HG03354 (cell line): ENCODE measurements at regions not wholly inside any gene's neighbourhood (a gene's known extent, or its start where the extent isn't known, plus 50 kb on each side); places are given as distances from the start of the nearest gene placed in this dataset.
"Not testable (repeated sequence)": the region's sequence is repeated elsewhere in the genome, so short reads cannot be mapped to it uniquely, and the experiment has no call there.

Source experiments
- ATAC-seq: cut with Tn5 transposase; IDR thresholded peaks from one replicate; pipeline ENCODE4 v1.9.1; 2021; ENCODE audit warnings: mild to moderate bottlenecking; ENCODE audit not compliant: unreplicated experiment, poor library complexity, severe bottlenecking

DNA sequence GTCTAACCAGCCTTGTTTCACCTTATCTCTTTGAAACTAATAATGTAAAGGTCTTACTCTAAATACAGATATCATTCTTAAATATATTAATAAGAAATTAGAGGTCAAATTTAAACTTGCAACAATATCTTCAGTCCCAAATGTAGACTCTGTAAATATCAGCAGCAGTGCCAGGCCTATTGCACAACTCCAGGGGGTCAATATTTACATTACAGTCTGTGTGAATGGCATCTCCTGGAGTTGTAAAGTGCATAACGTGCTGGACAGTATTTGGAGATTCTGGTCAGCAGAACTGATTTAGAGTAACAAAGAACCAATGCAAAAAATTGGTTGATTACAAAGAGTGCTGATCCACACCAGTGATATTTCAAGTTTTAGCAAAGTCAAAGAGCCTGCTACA is 1225.9 kb downstream of the PCDH19 start:
- ATAC-seq, result no peak

DNA sequence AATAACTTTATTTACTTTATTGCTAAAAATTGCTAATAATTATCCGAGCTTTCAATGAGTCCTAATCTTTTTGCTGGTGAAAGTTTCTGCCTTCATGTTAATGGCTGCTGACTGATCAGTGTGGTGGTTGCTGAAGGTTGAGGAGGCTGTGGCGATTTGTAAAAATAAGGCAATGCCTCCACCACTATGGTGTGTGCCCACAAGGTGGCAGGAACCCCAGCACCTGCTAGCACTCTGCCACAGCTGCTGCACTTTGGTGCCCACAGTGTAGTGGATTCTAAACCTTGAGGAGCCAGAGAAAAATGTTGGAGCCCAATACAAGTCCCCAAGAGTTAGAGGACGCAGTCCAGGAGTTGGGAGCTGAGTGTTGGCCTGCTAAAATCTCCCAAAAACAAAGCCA is 1237.1 kb downstream of the PCDH19 start:
- no peak for ATAC-seq

GRCh38 chrX:99142745-99143144 is 1267.3 kb downstream of the PCDH19 start:
- ATAC-seq, result no peak

DNA sequence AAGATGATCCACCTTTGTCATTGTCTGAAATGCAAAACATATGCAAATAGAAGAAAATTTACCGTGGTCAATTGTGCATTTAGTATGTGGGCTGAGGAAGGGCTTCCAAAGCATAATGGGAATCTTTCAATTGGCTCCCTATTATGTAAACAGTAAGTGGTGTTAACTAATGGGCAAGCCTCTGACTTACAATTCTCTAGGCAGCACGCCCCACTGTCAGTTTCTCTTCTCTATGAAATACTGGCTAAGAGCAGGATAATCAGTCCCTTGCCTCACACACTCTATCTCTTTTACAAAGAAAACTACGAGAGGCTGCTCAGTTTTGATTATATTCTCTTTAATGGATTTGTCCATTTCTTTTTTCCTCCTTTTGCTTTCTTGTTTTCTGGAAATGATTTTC is 1272.6 kb downstream of the PCDH19 start:
- no peak for ATAC-seq

DNA sequence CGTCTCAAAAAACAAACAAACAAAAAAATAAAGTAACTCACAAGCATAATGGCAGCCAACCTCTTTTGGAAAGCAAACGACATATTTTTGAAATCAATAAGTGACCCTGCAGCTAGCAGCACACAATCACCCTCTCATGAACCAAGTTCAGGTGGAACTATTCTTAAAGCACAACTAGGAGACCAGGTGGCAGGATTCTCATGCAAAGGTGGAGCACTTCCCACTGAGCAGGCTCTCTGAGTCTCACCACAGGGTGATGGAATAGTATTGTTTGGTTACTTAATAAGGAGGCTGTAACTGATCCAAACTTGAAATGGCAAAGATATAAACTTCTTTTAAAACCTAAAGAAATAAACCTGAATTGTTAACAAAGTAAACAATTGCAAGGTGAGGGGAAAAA is 1293.1 kb downstream of the PCDH19 start:
- ATAC-seq, result no peak

GRCh38 chrX:99095965-99096635 is 1314.0 kb downstream of the PCDH19 start:
- ATAC-seq, result no peak

- ATAC-seq, result no peak
These were observed 1318.6 kb downstream of the PCDH19 start for GRCh38 chrX:99091459-99091858.

DNA sequence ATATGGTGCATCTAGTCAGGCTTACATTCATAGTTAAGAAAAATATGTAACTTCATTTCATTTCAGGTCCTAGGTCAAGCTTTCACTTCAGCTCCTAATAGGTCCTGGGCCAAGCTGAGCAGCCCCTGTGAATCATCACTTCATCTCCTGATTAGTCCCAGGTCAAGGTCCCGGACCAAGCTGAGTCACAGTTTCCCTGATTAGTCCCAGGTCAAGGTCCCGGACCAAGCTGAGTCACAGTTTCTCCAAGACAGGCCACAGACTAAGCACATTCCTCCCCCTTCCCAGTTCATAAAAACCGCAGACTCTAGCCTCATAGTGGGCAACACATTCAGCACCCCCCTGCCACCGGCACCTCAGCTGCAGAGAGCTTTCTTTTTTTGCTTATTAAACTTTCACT is 1331.8 kb downstream of the PCDH19 start:
- ATAC-seq, result no peak

GRCh38 chrX:99077099-99077498 is 1333.0 kb downstream of the PCDH19 start:
- no peak for ATAC-seq

- ATAC-seq, result no peak
These were observed 1336.5 kb downstream of the PCDH19 start for GRCh38 chrX:99073551-99073950.

- ATAC-seq, result no peak
These were observed 1358.4 kb downstream of the PCDH19 start for GRCh38 chrX:99051639-99052038.

- no peak for ATAC-seq
These were observed 1376.7 kb downstream of the PCDH19 start for GRCh38 chrX:99033226-99033901.

DNA sequence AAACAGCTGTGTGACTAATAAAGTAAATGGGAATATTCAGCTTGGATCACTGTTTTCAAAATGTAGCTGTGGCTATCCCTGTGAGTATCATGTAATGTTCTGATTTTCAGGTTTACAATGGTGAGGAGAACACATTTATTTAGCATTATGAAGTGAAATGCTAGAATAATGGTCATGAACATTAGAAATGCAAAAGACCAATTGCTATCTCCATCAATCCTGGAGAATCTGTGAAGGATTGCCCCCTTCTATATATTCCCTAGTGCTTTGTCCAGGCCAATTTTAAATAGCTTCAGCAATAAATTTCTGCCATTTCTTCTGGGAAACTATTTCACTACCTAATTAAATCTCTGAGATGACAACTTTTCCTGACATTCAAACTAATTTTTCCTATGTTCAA is 1399.1 kb downstream of the PCDH19 start:
- ATAC-seq, result no peak

DNA sequence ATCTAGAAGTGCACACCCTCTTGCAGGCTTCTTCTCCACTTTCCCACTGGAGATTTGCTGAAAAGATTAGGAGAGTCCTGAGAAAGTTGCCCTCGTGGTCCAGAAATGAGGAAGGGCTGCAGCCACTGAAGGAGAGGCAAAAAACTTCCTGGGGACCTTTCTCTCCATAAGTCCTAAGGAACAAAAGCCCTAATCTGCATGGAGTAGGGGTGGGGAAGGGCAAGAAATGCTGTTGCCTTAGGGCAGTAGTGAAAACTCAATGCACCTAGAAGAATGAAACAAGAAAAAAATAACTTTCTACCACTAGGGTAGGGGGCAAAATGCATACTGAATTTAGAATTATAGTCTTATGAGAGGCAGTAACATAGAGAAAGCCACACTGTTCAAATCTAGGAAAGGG is 1408.8 kb downstream of the PCDH19 start:
- no peak for ATAC-seq

DNA sequence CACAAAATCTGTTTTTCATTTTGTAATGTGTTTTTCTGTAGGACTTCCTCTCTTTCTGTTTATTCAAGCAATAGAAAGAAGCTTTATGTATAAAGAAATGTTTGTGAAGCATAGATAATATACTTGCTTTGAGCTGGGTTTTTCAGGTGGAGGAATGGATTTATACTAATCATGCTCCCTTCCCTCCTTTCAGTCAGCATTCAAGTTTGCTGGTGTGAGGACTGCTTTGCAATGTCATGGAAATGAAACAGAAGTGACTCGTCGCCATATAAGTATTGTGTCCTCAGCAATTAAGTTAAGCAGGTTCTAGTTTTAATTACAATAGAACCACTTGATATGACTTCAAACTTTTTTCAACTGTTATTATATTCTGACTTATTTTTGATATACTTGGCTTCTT is 1447.1 kb downstream of the PCDH19 start:
- ATAC-seq, result no peak

GRCh38 chrX:98956014-98956413 is 1454.1 kb downstream of the PCDH19 start:
- no peak for ATAC-seq

DNA sequence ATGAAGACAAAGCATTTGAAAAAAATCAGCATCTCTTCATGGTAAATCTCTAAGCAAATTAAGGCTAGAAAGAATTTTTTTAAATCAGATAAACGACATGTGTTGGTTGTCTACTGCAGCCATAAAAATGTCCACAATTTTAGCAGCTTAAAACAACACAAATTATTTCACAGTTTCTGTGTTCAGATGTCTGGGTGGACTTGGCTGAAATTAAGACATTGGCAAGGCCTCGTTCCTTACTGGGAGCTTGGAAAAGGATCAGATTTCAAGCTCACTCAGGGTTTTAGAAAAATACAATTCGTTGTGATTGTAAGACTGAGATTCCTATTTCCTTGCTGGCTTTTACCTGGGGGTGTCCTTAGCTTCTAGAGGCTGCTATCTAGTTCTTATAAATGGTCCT is 1470.6 kb downstream of the PCDH19 start:
- ATAC-seq, result no peak

GRCh38 chrX:98931216-98931615 is 1478.9 kb downstream of the PCDH19 start:
- no peak for ATAC-seq

DNA sequence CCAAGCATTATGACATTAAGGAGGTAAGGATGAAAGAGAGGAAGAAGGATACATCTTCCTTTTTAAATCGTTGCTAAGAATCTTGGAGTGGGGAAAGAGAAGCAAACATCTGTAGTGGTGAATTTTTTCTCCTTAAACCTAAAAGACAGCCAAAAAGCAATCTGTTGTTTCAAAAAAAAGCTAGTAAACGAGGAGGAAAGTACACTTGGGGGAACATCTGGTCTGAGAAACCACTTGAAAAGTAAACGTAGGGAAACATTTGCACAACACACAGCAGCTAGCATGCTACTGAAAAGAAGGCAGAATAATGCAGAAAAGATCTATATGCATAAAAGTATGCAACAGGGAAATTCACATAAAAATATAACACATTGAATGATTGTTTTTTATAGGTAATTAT is 1485.6 kb downstream of the PCDH19 start:
- ATAC-seq, result no peak

- ATAC-seq, result no peak
These were observed 1512.9 kb downstream of the PCDH19 start for GRCh38 chrX:98897191-98897590.

GRCh38 chrX:98850639-98851038 is 1559.4 kb downstream of the PCDH19 start:
- ATAC-seq, result not testable (repeated sequence)
